ENCODE measurements at regions not wholly inside any gene's neighbourhood (a gene's known extent, or its start where the extent isn't known, plus 50 kb on each side); places are given as distances from the start of the nearest gene placed in this dataset.

DNA sequence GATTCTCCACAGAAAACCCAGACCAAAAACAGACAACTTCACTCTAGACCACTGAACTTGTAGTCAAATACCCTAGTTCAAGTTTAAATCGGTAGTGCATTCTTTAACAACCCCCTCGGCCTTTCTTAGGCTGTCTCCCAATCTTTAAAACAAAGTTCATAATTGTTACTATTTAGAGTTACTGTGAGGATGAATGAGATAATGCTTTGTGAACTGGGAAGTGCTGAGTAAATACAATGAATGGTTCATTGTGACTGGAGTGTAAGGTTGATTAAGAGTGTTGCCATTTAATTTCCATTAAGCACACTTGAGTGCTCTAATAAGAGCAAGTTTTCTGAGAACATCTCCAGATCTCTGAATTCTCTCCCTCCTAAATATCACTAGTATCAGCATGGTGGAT is 228.8 kb upstream of the PIK3R1 start (continued):
- TF ChIP-seq, protein P1, sequence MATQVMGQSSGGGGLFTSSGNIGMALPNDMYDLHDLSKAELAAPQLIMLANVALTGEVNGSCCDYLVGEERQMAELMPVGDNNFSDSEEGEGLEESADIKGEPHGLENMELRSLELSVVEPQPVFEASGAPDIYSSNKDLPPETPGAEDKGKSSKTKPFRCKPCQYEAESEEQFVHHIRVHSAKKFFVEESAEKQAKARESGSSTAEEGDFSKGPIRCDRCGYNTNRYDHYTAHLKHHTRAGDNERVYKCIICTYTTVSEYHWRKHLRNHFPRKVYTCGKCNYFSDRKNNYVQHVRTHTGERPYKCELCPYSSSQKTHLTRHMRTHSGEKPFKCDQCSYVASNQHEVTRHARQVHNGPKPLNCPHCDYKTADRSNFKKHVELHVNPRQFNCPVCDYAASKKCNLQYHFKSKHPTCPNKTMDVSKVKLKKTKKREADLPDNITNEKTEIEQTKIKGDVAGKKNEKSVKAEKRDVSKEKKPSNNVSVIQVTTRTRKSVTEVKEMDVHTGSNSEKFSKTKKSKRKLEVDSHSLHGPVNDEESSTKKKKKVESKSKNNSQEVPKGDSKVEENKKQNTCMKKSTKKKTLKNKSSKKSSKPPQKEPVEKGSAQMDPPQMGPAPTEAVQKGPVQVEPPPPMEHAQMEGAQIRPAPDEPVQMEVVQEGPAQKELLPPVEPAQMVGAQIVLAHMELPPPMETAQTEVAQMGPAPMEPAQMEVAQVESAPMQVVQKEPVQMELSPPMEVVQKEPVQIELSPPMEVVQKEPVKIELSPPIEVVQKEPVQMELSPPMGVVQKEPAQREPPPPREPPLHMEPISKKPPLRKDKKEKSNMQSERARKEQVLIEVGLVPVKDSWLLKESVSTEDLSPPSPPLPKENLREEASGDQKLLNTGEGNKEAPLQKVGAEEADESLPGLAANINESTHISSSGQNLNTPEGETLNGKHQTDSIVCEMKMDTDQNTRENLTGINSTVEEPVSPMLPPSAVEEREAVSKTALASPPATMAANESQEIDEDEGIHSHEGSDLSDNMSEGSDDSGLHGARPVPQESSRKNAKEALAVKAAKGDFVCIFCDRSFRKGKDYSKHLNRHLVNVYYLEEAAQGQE (IDR thresholded peaks at IDR 0.05): no peak
- TF ChIP-seq EHF (CRISPR knock-in tag; IDR thresholded peaks at IDR 0.05): no peak
- TF ChIP-seq FOSL2 (IDR thresholded peaks at IDR 0.05): no peak
- no peak for TF ChIP-seq FOSL2 (CRISPR knock-in tag; IDR thresholded peaks at IDR 0.05)
- TF ChIP-seq HOXB5 (CRISPR knock-in tag; IDR thresholded peaks at IDR 0.05): no peak
- TF ChIP-seq BHLHE40 (IDR thresholded peaks at IDR 0.05; ENCODE audit: low read depth, low read length): no peak

DNA sequence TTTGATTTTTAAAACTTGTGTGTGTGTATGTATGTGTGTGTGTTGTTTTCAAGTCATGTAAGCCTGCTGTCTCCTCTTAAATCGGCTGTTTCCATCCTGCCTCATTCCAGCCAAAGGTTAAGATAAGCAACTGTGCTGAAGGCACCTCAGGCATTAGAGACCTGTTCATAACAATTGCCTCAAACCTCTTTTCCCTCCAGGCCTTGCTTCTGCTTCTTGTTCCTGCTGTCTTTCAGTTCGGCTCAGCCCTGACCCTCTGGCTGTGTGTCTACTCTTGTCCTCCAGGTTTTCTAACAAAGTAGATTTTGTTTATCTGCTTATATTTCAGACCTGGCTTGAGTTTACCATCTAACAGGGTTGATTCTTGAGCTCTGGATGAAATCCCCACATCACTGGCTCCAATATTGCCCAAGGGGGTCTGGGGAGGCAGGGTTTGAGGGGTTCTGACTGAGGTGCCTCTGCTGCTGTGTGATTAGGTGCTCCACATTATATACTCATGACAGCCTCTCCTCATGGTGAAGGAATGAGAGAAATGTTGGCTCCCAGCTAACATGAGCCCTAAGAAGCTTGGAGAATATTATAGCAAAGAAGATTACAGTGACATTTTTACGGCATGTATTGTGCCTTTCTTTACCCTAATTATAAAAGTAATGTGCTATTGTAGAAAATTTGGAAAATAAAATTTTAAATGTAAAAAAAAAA is 229.7 kb upstream of the PIK3R1 start:
- no peaks in the 10 kb centered on the region for H3K9me3 ChIP-seq
- no peak overlapping the region for H3K27ac ChIP-seq
- no peak for ATAC-seq
- H3K4me3 ChIP-seq: no peak overlapping the region
- H3K4me1 ChIP-seq: no peaks in the 10 kb centered on the region
- H3K4me2 ChIP-seq: no peak overlapping the region
- ChIA-PET POLR2A (no interaction called here), CTCF (no interaction called here)
- WGBS (ENCODE audit: missing lambda C conversion rate): 73% methylated on average over 3 of the region's 3 CpGs
- TF ChIP-seq, protein P2, sequence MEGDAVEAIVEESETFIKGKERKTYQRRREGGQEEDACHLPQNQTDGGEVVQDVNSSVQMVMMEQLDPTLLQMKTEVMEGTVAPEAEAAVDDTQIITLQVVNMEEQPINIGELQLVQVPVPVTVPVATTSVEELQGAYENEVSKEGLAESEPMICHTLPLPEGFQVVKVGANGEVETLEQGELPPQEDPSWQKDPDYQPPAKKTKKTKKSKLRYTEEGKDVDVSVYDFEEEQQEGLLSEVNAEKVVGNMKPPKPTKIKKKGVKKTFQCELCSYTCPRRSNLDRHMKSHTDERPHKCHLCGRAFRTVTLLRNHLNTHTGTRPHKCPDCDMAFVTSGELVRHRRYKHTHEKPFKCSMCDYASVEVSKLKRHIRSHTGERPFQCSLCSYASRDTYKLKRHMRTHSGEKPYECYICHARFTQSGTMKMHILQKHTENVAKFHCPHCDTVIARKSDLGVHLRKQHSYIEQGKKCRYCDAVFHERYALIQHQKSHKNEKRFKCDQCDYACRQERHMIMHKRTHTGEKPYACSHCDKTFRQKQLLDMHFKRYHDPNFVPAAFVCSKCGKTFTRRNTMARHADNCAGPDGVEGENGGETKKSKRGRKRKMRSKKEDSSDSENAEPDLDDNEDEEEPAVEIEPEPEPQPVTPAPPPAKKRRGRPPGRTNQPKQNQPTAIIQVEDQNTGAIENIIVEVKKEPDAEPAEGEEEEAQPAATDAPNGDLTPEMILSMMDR (IDR thresholded peaks at IDR 0.05): no peak
- TF ChIP-seq, protein P3, sequence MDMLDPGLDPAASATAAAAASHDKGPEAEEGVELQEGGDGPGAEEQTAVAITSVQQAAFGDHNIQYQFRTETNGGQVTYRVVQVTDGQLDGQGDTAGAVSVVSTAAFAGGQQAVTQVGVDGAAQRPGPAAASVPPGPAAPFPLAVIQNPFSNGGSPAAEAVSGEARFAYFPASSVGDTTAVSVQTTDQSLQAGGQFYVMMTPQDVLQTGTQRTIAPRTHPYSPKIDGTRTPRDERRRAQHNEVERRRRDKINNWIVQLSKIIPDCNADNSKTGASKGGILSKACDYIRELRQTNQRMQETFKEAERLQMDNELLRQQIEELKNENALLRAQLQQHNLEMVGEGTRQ (IDR thresholded peaks at IDR 0.05): no peak
- TF ChIP-seq EHMT2 (IDR thresholded peaks at IDR 0.05; ENCODE audit: low read depth) (no peak), POLR2AphosphoS2 (conservative IDR thresholded peaks at IDR 0.05; ENCODE audit: low read length) (no peak), RFX5 (IDR thresholded peaks at IDR 0.05) (no peak), HEYL (CRISPR knock-in tag; IDR thresholded peaks at IDR 0.05) (no peak), MAFK (IDR thresholded peaks at IDR 0.05; ENCODE audit: partially characterized antibody) (no peak), HDAC2 (IDR thresholded peaks at IDR 0.05) (no peak), JUN (IDR thresholded peaks at IDR 0.05) (no peak), KDM5A (IDR thresholded peaks at IDR 0.05) (no peak), FOSB (CRISPR knock-in tag; IDR thresholded peaks at IDR 0.05) (no peak), TP53 (CRISPR knock-in tag; IDR thresholded peaks at IDR 0.05) (no peak), NPAS2 (CRISPR knock-in tag; IDR thresholded peaks at IDR 0.05; ENCODE audit: borderline replicate concordance) (no peak), CEBPB (IDR thresholded peaks at IDR 0.05) (no peak), CHD2 (IDR thresholded peaks at IDR 0.05; ENCODE audit: low read length, partially characterized antibody) (no peak), KDM1A (IDR thresholded peaks at IDR 0.05; ENCODE audit: low read depth) (no peak)
- TF ChIP-seq, protein P1 (IDR thresholded peaks at IDR 0.05): no peak
- TF ChIP-seq, protein P4, sequence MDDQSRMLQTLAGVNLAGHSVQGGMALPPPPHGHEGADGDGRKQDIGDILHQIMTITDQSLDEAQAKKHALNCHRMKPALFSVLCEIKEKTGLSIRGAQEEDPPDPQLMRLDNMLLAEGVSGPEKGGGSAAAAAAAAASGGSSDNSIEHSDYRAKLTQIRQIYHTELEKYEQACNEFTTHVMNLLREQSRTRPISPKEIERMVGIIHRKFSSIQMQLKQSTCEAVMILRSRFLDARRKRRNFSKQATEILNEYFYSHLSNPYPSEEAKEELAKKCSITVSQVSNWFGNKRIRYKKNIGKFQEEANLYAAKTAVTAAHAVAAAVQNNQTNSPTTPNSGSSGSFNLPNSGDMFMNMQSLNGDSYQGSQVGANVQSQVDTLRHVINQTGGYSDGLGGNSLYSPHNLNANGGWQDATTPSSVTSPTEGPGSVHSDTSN (IDR thresholded peaks at IDR 0.05): no peak
- TF ChIP-seq, protein P5, sequence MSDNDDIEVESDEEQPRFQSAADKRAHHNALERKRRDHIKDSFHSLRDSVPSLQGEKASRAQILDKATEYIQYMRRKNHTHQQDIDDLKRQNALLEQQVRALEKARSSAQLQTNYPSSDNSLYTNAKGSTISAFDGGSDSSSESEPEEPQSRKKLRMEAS (IDR thresholded peaks at IDR 0.05): no peak
- TF ChIP-seq, protein P6, sequence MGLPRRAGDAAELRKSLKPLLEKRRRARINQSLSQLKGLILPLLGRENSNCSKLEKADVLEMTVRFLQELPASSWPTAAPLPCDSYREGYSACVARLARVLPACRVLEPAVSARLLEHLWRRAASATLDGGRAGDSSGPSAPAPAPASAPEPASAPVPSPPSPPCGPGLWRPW (IDR thresholded peaks at IDR 0.05): no peak
- DNase-seq (ENCODE audit: low read depth in 1 of 2, low spot score in 1 of 2): no peak
- no peak for FAIRE-seq
